SK-N-SH (cell line): ENCODE measurements at regions not wholly inside any gene's neighbourhood (a gene's known extent, or its start where the extent isn't known, plus 50 kb on each side); places are given as distances from the start of the nearest gene placed in this dataset.
A peak's percentile ranks its signal among the peaks of the same experiment; 100 is the strongest.

Experiments
- CTCF ChIA-PET: fragments of 300-600, 350-600 bp; formaldehyde crosslinking; extraction: SDS; loops from one replicate; lab custom pipeline; 2021; lab: Yijun Ruan, JAX
- POLR2A ChIA-PET: fragments of 350-600 bp; sonication (Branson Sonifier 250); formaldehyde crosslinking; extraction: SDS; loops from one replicate; lab custom pipeline; 2020; ENCODE audit warnings: antibody characterized with exemption, inconsistent platforms; lab: Yijun Ruan, JAX
- DNase-seq: peaks from one replicate; pipeline ENCODE4 v3.0.0; 2012
- H2AFZ ChIP-seq: fragments of 200-600 bp; sonication (generic); 2 replicates; pipeline ENCODE4 v1.8.1; 2016; ENCODE audit warnings: antibody characterized with exemption, mild to moderate bottlenecking, low read depth
- H3F3A ChIP-seq: fragments of 200-600 bp; sonication (generic); replicated peaks from 2 replicates; pipeline ENCODE3; 2016; ENCODE audit warnings: antibody characterized with exemption, mild to moderate bottlenecking; ENCODE audit not compliant: insufficient read depth
- H3K27ac ChIP-seq, 2 experiments: fragments of 200-500 bp in 1 of 2; fragments of 200-600 bp in 1 of 2; sonication (Bioruptor generic) in 1 of 2; sonication (generic), shearing (Covaris generic) in 1 of 2; 2 replicates each; pipeline versions ENCODE4 v1.5.1 to v1.6.1; 2014 to 2016; ENCODE audit warnings: low read depth in 2 of 2, inconsistent platforms in 1 of 2, low read length in 1 of 2, mild to moderate bottlenecking in 1 of 2, mixed read lengths in 1 of 2
- H3K27me3 ChIP-seq: fragments of 200-600 bp; sonication (generic), shearing (Covaris generic); 2 replicates; pipeline ENCODE4 v1.6.1; 2016; ENCODE audit warnings: mixed run types; ENCODE audit not compliant: insufficient read depth
- H3K36me3 ChIP-seq, 2 experiments: fragments of 200-500 bp in 1 of 2; fragments of 200-600 bp in 1 of 2; sonication (Bioruptor generic) in 1 of 2; sonication (generic) in 1 of 2; replicated peaks in 1 of 2; 2 replicates each; pipeline versions ENCODE3 to v1.5.1; 2014 to 2016; ENCODE audit warnings: low read length in 1 of 2, mild to moderate bottlenecking in 1 of 2; ENCODE audit not compliant: insufficient read depth in 2 of 2, control insufficient read depth in 1 of 2
- H3K4me1 ChIP-seq, 2 experiments: fragments of 200-500 bp in 1 of 2; fragments of 200-600 bp in 1 of 2; sonication (Bioruptor generic) in 1 of 2; sonication (generic), shearing (Covaris generic) in 1 of 2; 2 replicates each; pipeline versions ENCODE4 v1.5.1 to v1.6.1; 2014 to 2016; ENCODE audit warnings: low read depth in 1 of 2, low read length in 1 of 2, mixed run types in 1 of 2; ENCODE audit not compliant: insufficient read depth in 2 of 2, control insufficient read depth in 1 of 2
- H3K4me2 ChIP-seq: fragments of 200-600 bp; sonication (generic), shearing (Covaris generic); 2 replicates; pipeline ENCODE4 v1.6.1; 2017; ENCODE audit warnings: mixed run types
- H3K4me3 ChIP-seq, 2 experiments: fragments of 200-500 bp in 1 of 2; fragments of 200-600 bp in 1 of 2; sonication (Bioruptor generic) in 1 of 2; sonication (generic), shearing (Covaris generic) in 1 of 2; 2 replicates each; pipeline versions ENCODE4 v1.5.1 to v1.8.1; 2014 to 2016; ENCODE audit warnings: low read depth in 2 of 2, inconsistent platforms in 1 of 2, low read length in 1 of 2, mild to moderate bottlenecking in 1 of 2, mixed read lengths in 1 of 2, moderate library complexity in 1 of 2
- H3K79me2 ChIP-seq: fragments of 200-600 bp; sonication (generic); 2 replicates; pipeline ENCODE4 v1.8.1; 2017; ENCODE audit warnings: mild to moderate bottlenecking; ENCODE audit not compliant: insufficient read depth
- H3K9ac ChIP-seq: fragments of 200-600 bp; sonication (generic); 2 replicates; pipeline ENCODE4 v1.6.1; 2017; ENCODE audit warnings: mixed run types
- H3K9me2 ChIP-seq: fragments of 200-600 bp; sonication (generic); 2 replicates; pipeline ENCODE4 v1.6.1; 2017; ENCODE audit warnings: mixed run types
- H3K9me3 ChIP-seq: fragments of 200-600 bp; sonication (generic); 2 replicates; pipeline ENCODE4 v1.6.1; 2017; ENCODE audit warnings: mixed run types, mild to moderate bottlenecking, moderate library complexity
- H4K20me1 ChIP-seq: fragments of 200-600 bp; sonication (generic); 2 replicates; pipeline ENCODE4 v1.6.1; 2017; ENCODE audit warnings: mild to moderate bottlenecking, mixed run types; ENCODE audit not compliant: insufficient read depth
- CHD2 ChIP-seq: fragments of 150-350 bp; IDR thresholded peaks from 2 replicates; pipeline ENCODE4 v1.6.1; 2018; ENCODE audit warnings: low read length; ENCODE audit not compliant: partially characterized antibody
- EP300 ChIP-seq, 2 experiments: IDR thresholded peaks; 2 replicates each; pipeline versions ENCODE4 v1.4.0 to v1.6.1; 2012; ENCODE audit warnings: borderline replicate concordance in 1 of 2, low read depth in 1 of 2, low read length in 1 of 2
- FOSL2 ChIP-seq: IDR thresholded peaks from 2 replicates; pipeline ENCODE4 v1.4.0; 2012; ENCODE audit warnings: low read depth, mild to moderate bottlenecking, moderate library complexity, borderline replicate concordance
- FOXJ3 ChIP-seq: sonication (generic); formaldehyde crosslinking; IDR thresholded peaks from 2 replicates; pipeline ENCODE4 v1.5.1; 2020; ENCODE audit warnings: mild to moderate bottlenecking, missing genetic modification reagents
- GABPA ChIP-seq: IDR thresholded peaks from 2 replicates; pipeline ENCODE4 v1.4.0; 2012; ENCODE audit warnings: low read depth, mild to moderate bottlenecking
- JUND ChIP-seq: IDR thresholded peaks from 2 replicates; pipeline ENCODE4 v1.4.0; 2012
- RAD21 ChIP-seq: IDR thresholded peaks from 2 replicates; pipeline ENCODE4 v1.6.1; 2012; ENCODE audit warnings: mild to moderate bottlenecking, low read length
- SIN3A ChIP-seq: IDR thresholded peaks from 2 replicates; pipeline ENCODE4 v1.6.1; 2012; ENCODE audit warnings: low read depth, mild to moderate bottlenecking, low read length, moderate library complexity, borderline replicate concordance
- WGBS: methylation state at CpG from one replicate; pipeline ENCODE4 v1.1.6; 2017; ENCODE audit warnings: low lambda C conversion rate; 5-methylcytosine and 5-hydroxymethylcytosine counted together
- TF ChIP-seq, protein P1 (sequence below): fragments of 150-350 bp; IDR thresholded peaks from 2 replicates; pipeline ENCODE4 v1.6.1; 2016; ENCODE audit warnings: mild to moderate bottlenecking, low read depth, low read length
- TF ChIP-seq, protein P2 (sequence below): fragments of 150-350 bp; IDR thresholded peaks from 2 replicates; pipeline ENCODE4 v1.6.1; 2017; ENCODE audit warnings: antibody characterized with exemption, low read length, low read depth, borderline replicate concordance
- TF ChIP-seq, protein P3 (sequence below): IDR thresholded peaks from 2 replicates; pipeline ENCODE4 v1.6.1; 2012; ENCODE audit warnings: mild to moderate bottlenecking, low read depth, low read length, moderate library complexity
- TF ChIP-seq, protein P4 (sequence below): fragments of 200-600 bp; sonication (generic); IDR thresholded peaks from 2 replicates; pipeline ENCODE4 v1.6.1; 2017; ENCODE audit warnings: antibody characterized with exemption, mild to moderate bottlenecking, moderate library complexity

DNA sequence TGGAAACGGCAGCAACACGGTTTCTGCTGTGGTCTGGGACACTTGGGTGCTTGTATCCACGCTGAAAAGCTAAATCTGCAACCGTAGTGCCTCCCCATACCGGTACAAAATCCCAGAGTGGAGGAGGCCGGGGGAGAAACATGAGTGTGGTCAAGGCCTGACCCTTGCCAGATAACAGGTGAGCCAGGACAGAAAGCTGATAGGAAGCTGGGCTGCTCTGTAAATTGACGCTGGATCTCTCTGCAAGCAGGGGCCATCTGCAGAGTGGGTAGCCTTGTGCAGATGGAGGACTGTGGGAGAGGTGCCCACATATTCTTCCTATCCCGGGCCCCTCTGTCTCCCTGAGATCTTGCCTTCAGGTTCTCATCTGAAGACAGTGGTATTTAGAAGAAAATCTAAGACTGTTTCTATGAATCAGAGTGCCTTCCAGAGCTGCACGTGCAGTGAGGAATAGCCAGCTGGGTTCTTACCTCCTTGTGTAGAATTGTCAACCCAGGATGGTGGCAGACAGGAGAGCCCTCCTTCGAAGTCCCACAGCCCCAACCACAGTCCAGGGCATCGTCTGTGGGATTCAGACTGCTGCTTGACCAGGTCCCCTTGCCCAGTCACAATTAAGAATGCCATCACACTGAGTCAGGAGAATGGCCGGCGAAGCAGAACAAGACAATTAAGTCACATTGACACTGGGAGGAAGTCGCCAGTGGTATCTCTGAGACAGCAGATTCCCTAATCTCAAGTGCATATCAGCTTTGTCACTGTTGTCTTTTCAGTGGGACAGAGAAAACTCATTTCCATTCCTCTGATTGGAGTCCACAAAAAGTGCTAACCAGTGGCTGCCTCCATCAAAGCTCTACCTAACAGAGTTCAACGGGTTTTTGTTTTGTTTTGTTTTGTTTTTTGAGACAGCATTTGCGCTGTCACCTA is 100.0 kb upstream of the RIPOR2 start:
- no peaks in the 10 kb centered on the region for H3K27me3 ChIP-seq
- no peaks in the 10 kb centered on the region for H3F3A ChIP-seq
- no peak for DNase-seq
- H3K36me3 ChIP-seq = no peaks in the 10 kb centered on the region
- no peaks in the 10 kb centered on the region for H3K9me2 ChIP-seq
- H3K9ac ChIP-seq = no peak overlapping the region
- ChIA-PET CTCF (interaction anchor here (1.7 kb wide), 1 partner anchor 7 kb away, joined by 4 read pairs; no protein-coding TSS in a partner anchor), POLR2A (no interaction called here)
- peak overlapping the region; percentile 72; the same call in 1 of the 2 replicates for H2AFZ ChIP-seq
- peak overlapping the region in 1 of 2 experiments; percentile 24; a peak in 2 of 4 replicates for H3K27ac ChIP-seq
- no peaks in the 10 kb centered on the region for H4K20me1 ChIP-seq
- no peaks in the 10 kb centered on the region for H3K79me2 ChIP-seq
- WGBS = 68% methylated on average over 15 of the region's 16 CpGs
- no peaks in the 10 kb centered on the region for H3K9me3 ChIP-seq
- peak overlapping the region; percentile 48 for H3K4me2 ChIP-seq
- H3K4me1 ChIP-seq = peaks cover 0 to 6% of the 10 kb centered on the region in 2 experiments; a peak in 2 of 4 replicates
- no peak overlapping the region for H3K4me3 ChIP-seq
- TF ChIP-seq SIN3A (no peak), FOSL2 (0 out of 2 replicates have a peak, but pooled peaks have one; percentile 8)
- TF ChIP-seq, protein P1, sequence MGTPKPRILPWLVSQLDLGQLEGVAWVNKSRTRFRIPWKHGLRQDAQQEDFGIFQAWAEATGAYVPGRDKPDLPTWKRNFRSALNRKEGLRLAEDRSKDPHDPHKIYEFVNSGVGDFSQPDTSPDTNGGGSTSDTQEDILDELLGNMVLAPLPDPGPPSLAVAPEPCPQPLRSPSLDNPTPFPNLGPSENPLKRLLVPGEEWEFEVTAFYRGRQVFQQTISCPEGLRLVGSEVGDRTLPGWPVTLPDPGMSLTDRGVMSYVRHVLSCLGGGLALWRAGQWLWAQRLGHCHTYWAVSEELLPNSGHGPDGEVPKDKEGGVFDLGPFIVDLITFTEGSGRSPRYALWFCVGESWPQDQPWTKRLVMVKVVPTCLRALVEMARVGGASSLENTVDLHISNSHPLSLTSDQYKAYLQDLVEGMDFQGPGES = no peak

DNA sequence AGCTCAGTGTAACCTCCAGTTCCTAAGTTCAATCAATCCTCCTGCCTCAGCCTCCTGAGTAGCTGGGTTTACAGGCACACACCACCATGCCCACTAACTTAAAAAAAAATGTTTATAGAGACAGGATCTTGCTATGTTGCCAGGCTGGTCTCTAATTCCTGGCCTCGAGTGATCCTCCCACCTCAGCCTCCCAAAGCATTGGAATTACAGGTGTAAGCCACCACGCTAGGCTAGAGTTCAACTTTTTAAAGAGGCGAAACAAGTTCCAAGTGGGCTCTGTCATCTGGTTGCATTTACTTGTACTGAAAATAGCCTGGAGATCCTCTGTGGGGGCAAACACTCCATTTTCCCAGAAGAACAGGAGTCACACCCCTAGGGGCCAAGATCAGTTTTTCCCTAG is 100.7 kb upstream of the RIPOR2 start:
- Histone ChIP-seq H3K9ac (no peak overlapping the region), H2AFZ (peak overlapping the region; percentile 72; the same call in 1 of the 2 replicates), H3K36me3 (no peaks in the 10 kb centered on the region), H3K9me3 (no peaks in the 10 kb centered on the region), H3K79me2 (no peaks in the 10 kb centered on the region), H3K27me3 (no peaks in the 10 kb centered on the region), H3K4me2 (peak overlapping the region; percentile 48; the same call in 1 of the 2 replicates), H4K20me1 (no peaks in the 10 kb centered on the region), H3K27ac (peak overlapping the region in 1 of 2 experiments; percentile 24; a peak in 2 of 4 replicates), H3F3A (no peaks in the 10 kb centered on the region), H3K4me3 (no peak overlapping the region), H3K4me1 (peaks cover 0 to 6% of the 10 kb centered on the region in 2 experiments; a peak in 2 of 4 replicates), H3K9me2 (no peaks in the 10 kb centered on the region)
- TF ChIP-seq SIN3A (no peak), RAD21 (no peak), GABPA (no peak), EP300 (IDR thresholded peaks at IDR 0.05; ENCODE audit: borderline replicate concordance in 1 of 2, low read depth in 1 of 2, low read length in 1 of 2) (no peak), CHD2 (no peak), FOXJ3 (CRISPR knock-in tag) (no peak), JUND (no peak)
- TF ChIP-seq, protein P2, sequence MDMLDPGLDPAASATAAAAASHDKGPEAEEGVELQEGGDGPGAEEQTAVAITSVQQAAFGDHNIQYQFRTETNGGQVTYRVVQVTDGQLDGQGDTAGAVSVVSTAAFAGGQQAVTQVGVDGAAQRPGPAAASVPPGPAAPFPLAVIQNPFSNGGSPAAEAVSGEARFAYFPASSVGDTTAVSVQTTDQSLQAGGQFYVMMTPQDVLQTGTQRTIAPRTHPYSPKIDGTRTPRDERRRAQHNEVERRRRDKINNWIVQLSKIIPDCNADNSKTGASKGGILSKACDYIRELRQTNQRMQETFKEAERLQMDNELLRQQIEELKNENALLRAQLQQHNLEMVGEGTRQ = no peak
- TF ChIP-seq, protein P3, sequence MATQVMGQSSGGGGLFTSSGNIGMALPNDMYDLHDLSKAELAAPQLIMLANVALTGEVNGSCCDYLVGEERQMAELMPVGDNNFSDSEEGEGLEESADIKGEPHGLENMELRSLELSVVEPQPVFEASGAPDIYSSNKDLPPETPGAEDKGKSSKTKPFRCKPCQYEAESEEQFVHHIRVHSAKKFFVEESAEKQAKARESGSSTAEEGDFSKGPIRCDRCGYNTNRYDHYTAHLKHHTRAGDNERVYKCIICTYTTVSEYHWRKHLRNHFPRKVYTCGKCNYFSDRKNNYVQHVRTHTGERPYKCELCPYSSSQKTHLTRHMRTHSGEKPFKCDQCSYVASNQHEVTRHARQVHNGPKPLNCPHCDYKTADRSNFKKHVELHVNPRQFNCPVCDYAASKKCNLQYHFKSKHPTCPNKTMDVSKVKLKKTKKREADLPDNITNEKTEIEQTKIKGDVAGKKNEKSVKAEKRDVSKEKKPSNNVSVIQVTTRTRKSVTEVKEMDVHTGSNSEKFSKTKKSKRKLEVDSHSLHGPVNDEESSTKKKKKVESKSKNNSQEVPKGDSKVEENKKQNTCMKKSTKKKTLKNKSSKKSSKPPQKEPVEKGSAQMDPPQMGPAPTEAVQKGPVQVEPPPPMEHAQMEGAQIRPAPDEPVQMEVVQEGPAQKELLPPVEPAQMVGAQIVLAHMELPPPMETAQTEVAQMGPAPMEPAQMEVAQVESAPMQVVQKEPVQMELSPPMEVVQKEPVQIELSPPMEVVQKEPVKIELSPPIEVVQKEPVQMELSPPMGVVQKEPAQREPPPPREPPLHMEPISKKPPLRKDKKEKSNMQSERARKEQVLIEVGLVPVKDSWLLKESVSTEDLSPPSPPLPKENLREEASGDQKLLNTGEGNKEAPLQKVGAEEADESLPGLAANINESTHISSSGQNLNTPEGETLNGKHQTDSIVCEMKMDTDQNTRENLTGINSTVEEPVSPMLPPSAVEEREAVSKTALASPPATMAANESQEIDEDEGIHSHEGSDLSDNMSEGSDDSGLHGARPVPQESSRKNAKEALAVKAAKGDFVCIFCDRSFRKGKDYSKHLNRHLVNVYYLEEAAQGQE = no peak
- TF ChIP-seq, protein P4, sequence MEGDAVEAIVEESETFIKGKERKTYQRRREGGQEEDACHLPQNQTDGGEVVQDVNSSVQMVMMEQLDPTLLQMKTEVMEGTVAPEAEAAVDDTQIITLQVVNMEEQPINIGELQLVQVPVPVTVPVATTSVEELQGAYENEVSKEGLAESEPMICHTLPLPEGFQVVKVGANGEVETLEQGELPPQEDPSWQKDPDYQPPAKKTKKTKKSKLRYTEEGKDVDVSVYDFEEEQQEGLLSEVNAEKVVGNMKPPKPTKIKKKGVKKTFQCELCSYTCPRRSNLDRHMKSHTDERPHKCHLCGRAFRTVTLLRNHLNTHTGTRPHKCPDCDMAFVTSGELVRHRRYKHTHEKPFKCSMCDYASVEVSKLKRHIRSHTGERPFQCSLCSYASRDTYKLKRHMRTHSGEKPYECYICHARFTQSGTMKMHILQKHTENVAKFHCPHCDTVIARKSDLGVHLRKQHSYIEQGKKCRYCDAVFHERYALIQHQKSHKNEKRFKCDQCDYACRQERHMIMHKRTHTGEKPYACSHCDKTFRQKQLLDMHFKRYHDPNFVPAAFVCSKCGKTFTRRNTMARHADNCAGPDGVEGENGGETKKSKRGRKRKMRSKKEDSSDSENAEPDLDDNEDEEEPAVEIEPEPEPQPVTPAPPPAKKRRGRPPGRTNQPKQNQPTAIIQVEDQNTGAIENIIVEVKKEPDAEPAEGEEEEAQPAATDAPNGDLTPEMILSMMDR = no peak
- TF ChIP-seq, protein P1 = no peak
- 97% methylated on average over 3 of the region's 3 CpGs for WGBS
- ChIA-PET CTCF (interaction anchor here (1.7 kb wide), 1 partner anchor 8 kb away, joined by 4 read pairs; no protein-coding TSS in a partner anchor), POLR2A (no interaction called here)
- no peak for DNase-seq
